ENCODE measurements at regions not wholly inside any gene's neighbourhood (a gene's known extent, or its start where the extent isn't known, plus 50 kb on each side); places are given as distances from the start of the nearest gene placed in this dataset.

- Histone ChIP-seq H3K9me3 (no peaks in the 10 kb centered on the region), H3K36me3 (no peaks in the 10 kb centered on the region), H3K27ac (replicated peaks in 1 of 4) (no peak overlapping the region), H3K27me3 (peaks cover 0 to 39% (median 0%) of the 10 kb centered on the region in 4 donors), H3K4me3 (no peak overlapping the region), H3K4me1 (no peaks in the 10 kb centered on the region)
- TF ChIP-seq POLR2AphosphoS5 (IDR thresholded peaks at IDR 0.05) (no peak), EP300 (IDR thresholded peaks at IDR 0.05) (no peak), CTCF (IDR thresholded peaks at IDR 0.05) (no peak), POLR2A (IDR thresholded peaks at IDR 0.05; ENCODE audit: low read depth) (no peak)
- intact Hi-C loops (cut with DNase I), result no loop called here
- 76% methylated on average over 5 of the region's 5 CpGs for WGBS
- no peak for DNase-seq (ENCODE audit: extremely low spot score)
Measured at GRCh38 chr1:17994046-17994445, 113.6 kb upstream of the IGSF21 start.

GRCh38 chr1:17995480-17995879, 112.1 kb upstream of the IGSF21 start:
- H3K27me3 ChIP-seq, result peaks cover 0 to 45% (median 0%) of the 10 kb centered on the region in 4 donors
- H3K9me3 ChIP-seq, result no peaks in the 10 kb centered on the region
- no peaks in the 10 kb centered on the region for H3K4me1 ChIP-seq
- intact Hi-C loops (cut with DNase I), result no loop called here
- H3K4me3 ChIP-seq, result no peak overlapping the region
- TF ChIP-seq POLR2AphosphoS5 (IDR thresholded peaks at IDR 0.05) (no peak), EP300 (IDR thresholded peaks at IDR 0.05) (no peak), POLR2A (IDR thresholded peaks at IDR 0.05; ENCODE audit: low read depth) (no peak), CTCF (IDR thresholded peaks at IDR 0.05) (no peak)
- no peak overlapping the region for H3K27ac ChIP-seq (replicated peaks in 1 of 4)
- no peak for DNase-seq (ENCODE audit: extremely low spot score)
- H3K36me3 ChIP-seq, result no peaks in the 10 kb centered on the region
- 87% methylated on average over 1 of the region's 1 CpG for WGBS

- 71% methylated on average over 6 of the region's 6 CpGs for WGBS
- H3K36me3 ChIP-seq, result no peaks in the 10 kb centered on the region
- peaks cover 0 to 75% (median 0%) of the 10 kb centered on the region in 4 donors for H3K27me3 ChIP-seq
- no peaks in the 10 kb centered on the region for H3K4me1 ChIP-seq
- H3K27ac ChIP-seq (replicated peaks in 1 of 4), result no peak overlapping the region
- no peak overlapping the region for H3K4me3 ChIP-seq
- no peak for DNase-seq (ENCODE audit: extremely low spot score)
- intact Hi-C loops (cut with DNase I), result no loop called here
- no peak for TF ChIP-seq POLR2AphosphoS5 (IDR thresholded peaks at IDR 0.05)
- TF ChIP-seq EP300 (IDR thresholded peaks at IDR 0.05), result no peak
- no peak for TF ChIP-seq CTCF (IDR thresholded peaks at IDR 0.05)
- no peak for TF ChIP-seq POLR2A (IDR thresholded peaks at IDR 0.05; ENCODE audit: low read depth)
- no peaks in the 10 kb centered on the region for H3K9me3 ChIP-seq
Measured at GRCh38 chr1:17998889-17999288, 108.7 kb upstream of the IGSF21 start.

GRCh38 chr1:17999884-18000283, 107.7 kb upstream of the IGSF21 start:
- Histone ChIP-seq H3K4me3 (no peak overlapping the region), H3K4me1 (no peaks in the 10 kb centered on the region), H3K27ac (replicated peaks in 1 of 4) (no peak overlapping the region), H3K36me3 (no peaks in the 10 kb centered on the region), H3K9me3 (no peaks in the 10 kb centered on the region), H3K27me3 (peaks cover 0 to 79% (median 0%) of the 10 kb centered on the region in 4 donors)
- WGBS, result 66% methylated on average over 3 of the region's 3 CpGs
- TF ChIP-seq POLR2A (IDR thresholded peaks at IDR 0.05; ENCODE audit: low read depth) (no peak), CTCF (IDR thresholded peaks at IDR 0.05) (no peak), POLR2AphosphoS5 (IDR thresholded peaks at IDR 0.05) (no peak), EP300 (IDR thresholded peaks at IDR 0.05) (no peak)
- intact Hi-C loops (cut with DNase I), result no loop called here
- DNase-seq (ENCODE audit: extremely low spot score), result no peak

GRCh38 chr1:18001725-18002124, 105.9 kb upstream of the IGSF21 start:
- H3K4me1 ChIP-seq, result no peaks in the 10 kb centered on the region
- intact Hi-C loops (cut with DNase I), result no loop called here
- H3K36me3 ChIP-seq, result no peaks in the 10 kb centered on the region
- H3K9me3 ChIP-seq, result no peaks in the 10 kb centered on the region
- no peak for DNase-seq (ENCODE audit: extremely low spot score)
- peaks cover 0 to 83% (median 0%) of the 10 kb centered on the region in 4 donors for H3K27me3 ChIP-seq
- TF ChIP-seq EP300 (IDR thresholded peaks at IDR 0.05) (no peak), POLR2A (IDR thresholded peaks at IDR 0.05; ENCODE audit: low read depth) (no peak), POLR2AphosphoS5 (IDR thresholded peaks at IDR 0.05) (no peak), CTCF (IDR thresholded peaks at IDR 0.05) (no peak)
- 74% methylated on average over 8 of the region's 8 CpGs for WGBS
- no peak overlapping the region for H3K4me3 ChIP-seq
- H3K27ac ChIP-seq (replicated peaks in 1 of 4), result no peak overlapping the region
